Stimulated activated CD8-positive, alpha-beta memory T cell treated with anti-CD3 and anti-CD28 coated beads, Interleukin-2, amount 100 ng/mL, for 48 hours (primary cell): ENCODE measurements at regions not wholly inside any gene's neighbourhood (a gene's known extent, or its start where the extent isn't known, plus 50 kb on each side); places are given as distances from the start of the nearest gene placed in this dataset.

ENCODE experiments used
- DNase-seq, 2 donors: peaks; one replicate each; pipeline ENCODE4 v3.0.0-alpha.2; 2020; ENCODE audit warnings: low read depth in 2 of 2

- no peak for DNase-seq
Observed at GRCh38 chr1:115492019-115492595, 149.7 kb upstream of the VANGL1 start.

- DNase-seq: no peak
Observed at GRCh38 chr1:115491298-115492018, 150.3 kb upstream of the VANGL1 start.

DNA sequence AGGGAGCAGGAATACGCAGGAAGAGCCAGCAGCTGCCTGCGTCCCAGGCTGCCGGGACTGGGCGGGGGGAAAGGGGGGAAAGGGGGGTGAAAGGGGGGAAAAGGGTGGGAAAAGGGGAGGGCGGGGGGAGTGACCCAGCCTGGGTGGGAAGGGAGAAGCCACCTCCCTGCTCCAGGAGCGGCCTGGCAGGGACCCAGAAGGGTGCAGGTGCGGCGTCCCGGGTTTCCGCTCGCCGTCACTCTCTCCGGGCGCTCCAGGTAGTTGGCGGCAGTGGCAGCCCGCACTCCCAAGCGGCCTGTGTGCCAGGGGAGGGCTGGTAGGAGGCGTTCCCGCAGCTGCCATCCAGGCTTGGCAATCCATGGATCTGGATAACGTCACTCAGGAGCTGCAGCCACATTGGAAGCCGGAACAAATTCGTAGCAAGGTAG lies 141.0 kb upstream of the NGF start:
- DNase-seq: no peak

DNA sequence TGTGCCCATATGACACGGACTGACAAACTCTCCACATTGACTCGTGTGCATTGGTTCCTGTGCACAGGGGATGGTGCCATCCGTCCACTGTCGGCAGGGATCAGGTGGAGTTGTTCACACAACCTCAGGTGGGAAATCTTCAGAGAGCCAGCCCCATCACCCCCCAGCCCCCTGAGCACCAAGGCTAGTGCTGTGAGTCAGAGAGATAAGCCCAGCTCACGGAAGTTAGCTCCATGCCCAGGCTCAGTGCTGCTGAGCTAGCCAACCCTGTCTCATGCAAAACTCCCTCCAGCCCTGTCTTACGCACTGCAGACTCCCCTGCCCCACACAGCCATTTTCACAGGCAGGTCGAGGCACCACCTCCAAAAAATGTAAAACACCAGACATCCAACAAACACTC lies 139.0 kb upstream of the NGF start:
- no peak for DNase-seq

DNA sequence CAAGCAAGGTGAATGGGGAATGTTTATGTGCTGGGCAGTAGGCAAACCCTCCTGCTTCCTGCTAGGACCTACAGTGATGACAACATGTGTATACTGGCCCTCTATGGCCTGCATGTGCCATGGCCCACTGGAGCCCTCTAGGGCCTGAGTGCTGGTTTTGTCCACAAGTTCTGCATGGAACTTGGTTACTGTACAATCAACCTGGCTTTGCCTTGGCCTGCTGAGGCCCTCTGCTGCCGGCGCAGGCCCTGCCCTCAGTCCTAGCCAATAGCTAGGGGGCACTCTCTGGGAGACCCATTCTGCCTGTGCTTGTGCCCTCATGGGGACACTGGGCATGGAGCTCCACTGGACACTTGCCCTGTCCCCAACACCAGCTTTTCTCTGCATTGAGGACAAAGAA lies 138.6 kb upstream of the NGF start:
- DNase-seq: no peak

GRCh38 chr1:115475901-115476300 lies 137.9 kb upstream of the NGF start:
- DNase-seq: no peak

DNA sequence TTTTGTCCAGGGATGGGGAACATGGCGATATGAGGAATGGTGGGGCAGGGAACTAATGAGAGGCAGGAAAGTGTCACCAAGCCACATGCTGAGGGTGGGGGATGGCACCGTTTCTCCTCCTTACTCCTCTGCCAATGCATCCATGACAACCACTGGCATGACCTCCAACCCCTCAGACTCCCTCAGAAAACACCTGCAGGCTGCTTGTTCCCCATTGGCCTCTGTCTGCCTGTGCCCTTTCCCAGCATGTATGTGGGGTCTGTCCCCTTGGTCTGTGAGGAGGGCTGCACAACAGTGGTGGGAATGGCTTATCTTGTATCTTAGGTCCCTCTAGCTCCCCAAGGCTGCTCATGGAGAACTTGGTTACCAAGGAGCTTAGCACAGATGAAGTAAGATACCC lies 137.2 kb upstream of the NGF start:
- DNase-seq: no peak

- DNase-seq: no peak
Observed at GRCh38 chr1:115473986-115474565, 136.0 kb upstream of the NGF start.

DNA sequence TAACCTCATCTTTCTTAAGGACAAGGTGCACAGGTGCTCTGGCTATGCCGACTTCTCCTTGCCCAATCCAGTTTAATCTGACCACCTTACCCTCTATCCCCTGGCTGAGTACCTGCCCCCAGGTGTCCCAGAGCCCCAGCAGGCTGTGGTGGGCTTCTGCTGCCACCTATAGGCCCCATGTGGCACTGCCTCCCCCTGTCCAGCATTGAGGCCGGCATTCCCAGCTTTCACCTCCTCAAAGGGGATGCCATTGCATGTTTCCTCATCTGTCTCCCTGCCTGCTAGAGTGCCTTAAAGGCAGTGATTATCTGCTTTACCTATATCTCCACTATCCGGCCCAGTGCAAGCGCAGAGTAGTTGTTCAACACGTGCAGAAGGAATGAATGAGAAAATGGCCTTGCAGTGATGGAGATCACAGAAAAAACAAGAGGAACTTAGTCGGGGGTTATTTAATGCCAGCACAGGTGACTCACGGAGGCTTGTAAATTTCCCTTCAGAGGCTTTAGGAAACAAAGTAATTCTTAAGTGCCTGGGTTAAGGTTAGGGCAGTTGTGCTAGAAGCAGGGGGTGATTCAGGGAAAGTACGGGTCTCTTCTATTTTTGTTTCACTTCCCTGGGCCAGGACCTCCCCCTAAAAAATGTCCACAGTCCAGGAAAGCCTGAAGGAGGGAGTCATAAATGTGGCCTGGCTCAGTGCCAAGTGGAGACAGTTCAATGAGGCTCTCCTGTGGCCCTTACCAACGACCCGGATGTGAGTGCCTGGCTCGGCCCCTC lies 131.8 kb upstream of the NGF start:
- DNase-seq: peak in 1 of 2 donors; percentile 15

DNA sequence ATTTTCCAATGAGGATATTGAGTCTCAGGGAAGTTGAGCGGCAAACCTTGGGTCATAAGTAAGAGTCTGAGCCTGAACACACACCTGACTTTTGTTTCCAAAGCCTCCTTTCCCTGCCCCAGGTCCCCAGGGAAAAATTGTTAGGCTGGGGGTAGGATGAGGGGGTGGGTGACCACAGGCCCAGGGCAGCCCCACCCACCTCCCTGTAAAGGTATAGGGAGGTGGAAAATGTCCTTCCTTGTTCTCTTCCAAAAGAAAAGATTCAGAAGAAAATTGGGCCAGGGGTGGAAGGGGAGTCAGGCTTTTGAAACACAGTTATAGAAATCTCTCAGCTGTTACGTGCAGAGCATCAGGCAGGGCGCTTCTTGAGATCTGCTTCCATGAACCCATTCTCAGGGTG lies 129.7 kb upstream of the NGF start:
- no peak for DNase-seq

DNA sequence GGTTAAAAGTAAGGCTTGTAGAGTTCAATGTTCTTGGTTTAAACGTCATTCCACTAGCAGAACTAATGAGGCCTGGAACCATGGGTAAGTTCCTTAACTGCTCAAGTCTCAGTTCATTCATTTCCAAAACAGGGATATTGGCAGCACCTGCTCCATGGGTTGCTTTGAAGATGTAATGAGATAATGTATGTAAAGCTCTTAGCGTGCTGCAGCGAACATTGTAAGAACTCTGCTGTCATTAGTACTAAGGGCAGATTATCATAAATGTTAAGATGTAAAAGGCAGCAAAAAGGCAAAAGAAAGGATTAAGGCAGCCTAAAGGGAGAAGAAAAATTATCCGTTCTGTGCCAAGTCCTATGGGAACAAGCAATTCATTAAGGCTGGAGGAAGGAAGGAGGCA lies 129.1 kb upstream of the NGF start:
- no peak for DNase-seq

GRCh38 chr1:115466433-115466832 lies 128.4 kb upstream of the NGF start:
- DNase-seq: no peak

- DNase-seq: no peak
Observed at GRCh38 chr1:115465802-115466363, 127.8 kb upstream of the NGF start.

- DNase-seq: no peak
Observed at GRCh38 chr1:115463347-115463746, 125.3 kb upstream of the NGF start.

- DNase-seq: no peak
Observed at GRCh38 chr1:115462566-115463076, 124.6 kb upstream of the NGF start.

DNA sequence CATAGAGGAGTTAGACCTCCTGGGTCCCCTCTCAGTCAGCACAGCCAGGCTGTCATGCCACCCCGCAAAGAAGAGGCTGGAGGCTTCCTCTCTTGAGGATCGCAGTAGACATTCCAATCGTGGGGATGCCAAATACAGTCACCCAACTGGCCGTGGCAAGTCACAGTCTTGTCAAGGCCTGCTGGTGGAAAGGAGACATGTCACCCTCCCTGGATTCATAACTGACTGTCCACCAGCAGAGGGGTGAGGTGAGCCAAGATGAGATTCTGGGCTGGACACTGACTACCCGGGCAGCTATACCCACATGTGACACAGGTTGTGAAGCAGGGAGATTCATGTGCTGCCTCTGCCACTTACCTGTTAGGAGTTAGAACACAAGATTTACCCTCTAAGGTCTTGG lies 123.5 kb upstream of the NGF start:
- DNase-seq: no peak

DNA sequence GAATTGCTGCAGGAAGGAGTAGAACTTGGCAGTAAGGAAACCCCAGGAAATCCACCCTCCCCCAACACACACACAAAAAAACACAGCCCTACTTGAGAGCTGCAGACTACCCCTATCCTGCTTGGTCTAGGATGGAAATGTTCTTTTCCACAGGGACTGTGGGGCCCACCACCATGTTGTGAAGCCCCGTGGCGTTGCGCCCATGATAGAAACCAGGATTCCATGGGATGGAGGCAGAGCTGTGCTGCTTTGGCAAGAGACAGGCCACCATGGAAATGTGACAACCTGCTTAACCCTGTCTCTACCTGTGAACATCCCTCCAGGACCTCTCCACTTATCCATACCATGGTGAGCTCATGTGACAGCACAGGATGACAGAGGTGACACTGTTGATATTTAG lies 121.1 kb upstream of the NGF start:
- DNase-seq: no peak

DNA sequence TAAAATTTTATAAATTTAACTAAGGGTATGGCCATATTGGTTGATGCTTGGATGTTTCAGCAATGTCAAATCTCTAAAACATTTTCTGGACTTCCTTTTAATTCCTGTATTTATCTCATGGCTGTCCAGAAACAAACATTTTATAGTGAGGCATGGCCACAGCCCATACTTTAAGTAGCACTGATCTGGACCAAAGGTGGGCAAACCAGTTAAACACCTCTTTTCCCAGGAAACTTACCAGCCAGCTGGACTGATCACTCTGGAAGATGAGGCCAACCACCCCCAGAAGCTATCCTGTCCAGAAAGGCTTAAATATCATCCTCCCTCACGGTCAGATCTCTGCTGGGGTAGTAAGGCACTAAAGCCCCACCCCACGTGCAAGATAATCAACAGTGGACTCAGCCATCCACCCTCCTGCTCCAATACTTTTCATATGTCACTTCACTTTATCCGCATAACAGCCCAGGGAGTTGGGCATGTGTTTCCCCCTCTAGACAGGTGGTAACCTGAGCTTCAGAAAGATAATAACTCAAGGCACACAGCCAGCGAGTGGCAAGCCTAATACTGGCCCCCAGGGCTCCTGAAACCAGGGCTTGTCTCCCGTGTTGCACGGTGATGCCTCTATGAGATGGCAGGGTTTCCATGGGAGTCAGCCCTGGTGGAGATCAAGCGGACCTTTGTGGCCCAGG lies 120.5 kb upstream of the NGF start:
- no peak for DNase-seq

GRCh38 chr1:115457289-115457688 lies 119.2 kb upstream of the NGF start:
- DNase-seq: no peak

DNA sequence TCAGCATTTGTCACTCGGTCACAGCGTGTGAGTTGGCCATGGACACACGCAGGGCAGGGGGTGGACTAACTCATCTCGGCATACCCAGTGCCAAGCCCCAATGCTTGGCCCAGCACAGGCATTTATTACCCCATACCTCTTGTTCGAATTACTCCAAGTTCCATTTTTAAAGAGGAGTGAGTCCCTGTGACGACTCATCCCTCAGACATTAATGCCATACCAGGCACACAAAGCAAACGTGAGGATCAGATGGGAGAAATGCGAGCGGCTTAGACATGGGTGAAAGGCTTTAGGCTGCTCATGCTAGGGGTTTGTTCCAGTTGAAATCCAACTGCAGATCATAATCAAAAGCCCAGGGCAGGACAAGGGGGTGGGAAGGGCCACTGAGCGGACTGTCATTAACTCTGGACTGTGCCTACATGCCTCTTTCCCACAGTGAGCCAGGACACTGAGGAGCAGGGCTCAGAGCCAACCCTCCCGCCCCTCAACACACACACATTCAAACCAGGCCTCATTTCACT lies 118.5 kb upstream of the NGF start:
- DNase-seq: no peak

DNA sequence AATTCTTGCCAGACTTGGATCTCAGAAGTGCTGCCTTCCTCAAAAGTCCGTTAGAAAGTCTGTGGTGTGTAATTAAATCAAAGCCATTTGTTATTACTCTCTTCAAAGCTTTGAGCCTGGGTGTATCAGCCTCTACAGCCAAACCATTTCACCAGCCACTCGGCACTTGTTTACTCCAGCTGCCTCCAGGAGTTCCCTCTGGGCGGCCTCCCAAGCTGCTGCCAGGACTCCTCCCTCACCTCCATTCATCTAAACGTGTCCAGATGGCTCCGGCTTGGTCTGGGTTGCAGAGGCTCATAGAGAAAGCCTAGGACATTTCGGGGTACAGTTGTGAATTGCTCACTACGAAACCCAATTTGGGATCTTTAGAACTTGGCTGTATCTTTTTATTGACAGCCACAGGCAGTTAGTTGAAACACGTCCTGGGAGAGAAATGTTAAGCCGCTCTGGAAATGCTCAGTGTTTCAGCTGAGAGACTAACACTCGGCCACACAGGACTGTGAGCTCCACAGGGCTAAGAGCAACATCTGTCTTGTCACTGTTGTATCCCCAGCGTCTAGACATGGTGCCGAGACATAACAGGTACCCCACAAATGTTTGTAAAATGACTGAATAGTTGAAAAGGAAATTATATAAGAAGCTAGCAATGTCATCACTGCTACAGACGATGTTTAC lies 116.9 kb upstream of the NGF start:
- DNase-seq: no peak
